HG03460 (cell line): ENCODE measurements at regions not wholly inside any gene's neighbourhood (a gene's known extent, or its start where the extent isn't known, plus 50 kb on each side); places are given as distances from the start of the nearest gene placed in this dataset.

Experiments
- ATAC-seq: cut with Tn5 transposase; IDR thresholded peaks from one replicate; pipeline ENCODE4 v1.9.1; 2021; ENCODE audit not compliant: unreplicated experiment

DNA sequence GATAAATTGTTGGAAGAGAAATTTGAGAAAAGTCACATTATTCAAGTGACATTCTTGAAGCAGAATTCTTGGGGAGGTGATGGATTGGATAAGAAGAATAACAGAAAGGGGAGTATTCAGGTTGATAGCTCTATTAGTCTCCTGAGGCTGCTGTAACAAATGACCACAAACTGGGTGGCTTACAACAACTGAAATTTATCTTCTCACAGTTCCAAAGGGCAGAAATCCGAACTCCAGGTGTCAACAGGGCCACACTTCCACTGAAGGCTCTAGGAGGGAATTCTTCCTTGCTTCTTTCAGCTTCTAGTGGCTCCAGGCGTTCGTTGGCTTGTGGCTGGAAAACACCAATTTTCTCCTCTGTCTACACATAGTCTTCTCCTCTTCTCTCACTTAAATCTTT, 99.8 kb downstream of the TES start:
- ATAC-seq = no peak

- ATAC-seq = no peak
Measured at GRCh38 chr7:116311259-116311658, 100.9 kb downstream of the TES start.

- ATAC-seq = no peak
Measured at GRCh38 chr7:116311816-116312471, 101.6 kb downstream of the TES start.

- ATAC-seq = no peak
Measured at GRCh38 chr7:116315293-116315692, 105.0 kb downstream of the TES start.

DNA sequence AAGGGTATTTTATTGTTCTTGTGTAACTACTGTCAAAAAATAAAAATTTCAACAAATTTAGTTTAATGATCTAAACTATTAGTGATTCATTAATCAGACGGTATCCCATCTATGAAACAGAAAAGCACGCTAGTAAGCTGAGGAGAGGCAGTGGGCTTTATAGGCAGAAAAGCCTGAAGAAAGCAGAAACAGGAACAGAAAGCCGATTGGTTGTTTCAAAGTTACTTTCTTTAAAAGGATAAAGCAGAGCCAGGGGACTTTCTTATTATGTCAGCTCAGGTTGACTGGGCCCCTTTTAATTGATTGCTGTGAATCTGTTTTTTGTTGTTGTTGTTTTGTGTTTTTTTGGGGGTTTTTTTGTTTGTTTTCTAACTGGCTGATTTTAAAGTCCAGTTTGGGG, 105.5 kb downstream of the TES start:
- no peak for ATAC-seq

DNA sequence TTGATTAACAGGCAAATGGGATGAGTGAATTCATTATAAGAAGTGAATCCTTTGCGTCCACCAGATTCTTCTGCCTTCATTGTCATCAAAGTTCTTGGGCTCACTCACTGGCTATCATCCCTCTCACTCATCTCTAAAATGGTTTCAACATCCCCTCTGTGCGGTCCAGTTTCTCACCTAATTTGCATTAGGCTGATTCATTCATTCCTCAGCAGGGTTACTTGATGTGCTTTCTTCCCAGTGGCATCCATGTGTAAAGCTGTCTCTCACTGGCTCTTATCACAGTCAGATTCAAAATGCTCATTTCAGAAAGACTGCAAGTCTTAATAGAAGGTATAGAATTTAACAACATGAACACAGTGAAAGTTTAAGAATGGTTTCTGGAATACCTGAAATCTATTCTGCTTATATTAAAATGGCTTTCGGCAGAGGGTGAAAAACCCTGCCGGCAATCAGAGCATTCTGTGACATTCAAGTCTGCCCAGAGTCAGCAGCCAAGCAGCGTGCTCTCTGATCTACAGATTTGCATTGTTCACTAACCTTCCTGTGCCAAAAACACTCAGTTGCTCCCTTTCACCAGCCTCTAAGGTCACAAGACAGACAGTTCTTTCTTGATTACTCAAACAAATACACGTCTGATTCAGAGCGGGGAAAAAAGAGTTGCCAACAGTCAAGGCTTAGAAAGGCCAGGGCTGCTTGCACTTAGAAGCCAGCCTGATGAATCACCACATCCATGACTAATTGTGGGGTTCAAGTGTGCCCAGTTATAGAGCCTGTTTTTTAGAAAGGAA, 106.7 kb downstream of the TES start:
- peak; percentile 92 for ATAC-seq

DNA sequence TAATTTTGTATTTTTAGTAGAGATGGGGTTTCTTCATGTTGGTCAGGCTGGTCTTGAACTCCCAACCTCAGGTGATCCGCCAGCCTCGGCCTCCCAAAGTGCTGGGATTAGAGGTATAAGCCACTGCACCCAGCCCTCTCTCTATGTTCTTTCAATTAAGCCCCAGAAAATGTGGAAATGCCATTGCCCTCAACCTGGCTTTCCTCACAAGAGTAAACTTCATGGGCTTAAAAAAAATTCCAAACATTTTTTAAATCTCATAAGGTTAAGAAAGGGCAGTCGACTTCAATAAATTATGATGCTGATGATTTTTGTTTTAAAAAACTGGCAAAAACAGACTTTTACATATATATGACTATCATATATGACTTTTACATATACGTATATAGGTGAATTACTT, 107.6 kb downstream of the TES start:
- ATAC-seq = no peak

DNA sequence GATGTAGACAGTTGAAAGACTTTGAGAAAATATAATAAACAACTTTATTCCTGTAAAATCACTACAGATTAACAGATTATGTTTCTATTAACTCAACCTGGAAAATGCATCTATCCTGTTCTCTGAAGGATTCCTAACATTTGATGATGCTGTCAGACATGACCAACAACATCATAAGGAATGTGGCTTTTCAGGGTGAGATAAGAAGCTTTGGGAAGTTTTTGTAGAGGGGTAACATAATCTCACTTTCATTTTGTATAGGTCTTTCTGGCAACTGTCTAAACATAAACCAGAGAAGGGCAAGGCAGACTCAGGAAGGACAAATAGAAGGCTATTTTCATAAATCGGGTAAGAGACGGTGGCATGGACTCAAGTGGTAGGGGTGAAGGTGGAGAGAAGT, 112.2 kb downstream of the TES start:
- no peak for ATAC-seq

DNA sequence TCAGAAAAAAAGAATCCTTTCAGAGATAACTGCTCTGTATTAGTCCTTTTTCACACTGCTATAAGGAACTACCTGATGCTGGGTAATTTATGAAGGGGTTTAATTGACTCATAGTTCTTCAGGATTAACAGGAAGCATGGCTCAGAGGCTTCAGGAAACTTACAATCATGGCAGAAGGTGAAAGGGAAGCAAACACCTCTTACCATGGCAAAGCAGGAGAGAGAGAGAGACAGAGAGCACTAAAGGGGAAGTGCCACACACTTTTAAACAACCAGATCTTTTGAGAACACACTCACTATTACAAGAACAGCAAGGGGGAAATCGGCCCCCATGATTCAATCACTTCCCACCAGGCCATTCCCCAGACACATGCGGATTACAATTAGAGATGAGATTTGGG, 114.2 kb downstream of the TES start:
- ATAC-seq = no peak

GRCh38 chr7:116325517-116325916, 115.2 kb downstream of the TES start:
- no peak for ATAC-seq

- ATAC-seq = no peak
Measured at GRCh38 chr7:116327135-116327534, 116.8 kb downstream of the TES start.

GRCh38 chr7:116327752-116328151, 117.4 kb downstream of the TES start:
- no peak for ATAC-seq

GRCh38 chr7:116328161-116328560, 117.8 kb downstream of the TES start:
- no peak for ATAC-seq

DNA sequence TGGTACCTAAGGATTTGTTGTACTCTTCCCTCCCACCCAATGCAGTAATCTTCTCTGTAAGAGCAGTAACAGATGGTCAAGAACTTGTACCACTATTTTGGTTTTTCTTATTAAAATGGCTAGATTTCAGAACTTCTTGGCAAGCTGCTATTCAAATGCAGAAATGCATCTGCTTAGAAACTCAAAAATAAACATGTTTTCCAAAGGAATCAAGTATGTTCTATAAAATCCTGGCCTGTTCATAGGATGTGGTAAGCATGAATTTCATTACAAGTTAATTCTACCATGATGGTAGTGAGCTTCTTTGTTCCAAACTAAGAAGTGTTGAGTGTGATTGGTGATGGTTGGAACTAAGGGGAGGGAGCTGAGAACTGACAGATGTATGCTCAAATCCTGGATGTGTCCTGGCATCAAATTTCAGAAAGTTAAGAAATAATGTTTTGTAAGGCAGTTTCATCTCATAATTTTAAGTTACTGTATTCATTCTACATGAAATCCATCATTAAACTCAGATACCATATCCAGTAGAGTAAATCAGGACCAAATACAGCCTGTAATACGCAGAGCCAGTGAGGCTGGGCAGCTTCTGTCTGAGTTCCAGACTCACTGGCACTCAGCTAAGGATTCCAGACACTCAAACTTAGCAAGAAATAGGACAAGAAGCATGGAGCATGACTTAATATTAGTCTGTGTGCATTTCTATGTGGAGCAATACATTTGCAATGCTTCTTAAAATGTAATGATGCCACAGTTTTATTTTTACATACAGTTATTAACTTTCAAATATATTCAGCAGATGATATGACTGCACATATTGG, 119.6 kb downstream of the TES start:
- ATAC-seq = no peak

DNA sequence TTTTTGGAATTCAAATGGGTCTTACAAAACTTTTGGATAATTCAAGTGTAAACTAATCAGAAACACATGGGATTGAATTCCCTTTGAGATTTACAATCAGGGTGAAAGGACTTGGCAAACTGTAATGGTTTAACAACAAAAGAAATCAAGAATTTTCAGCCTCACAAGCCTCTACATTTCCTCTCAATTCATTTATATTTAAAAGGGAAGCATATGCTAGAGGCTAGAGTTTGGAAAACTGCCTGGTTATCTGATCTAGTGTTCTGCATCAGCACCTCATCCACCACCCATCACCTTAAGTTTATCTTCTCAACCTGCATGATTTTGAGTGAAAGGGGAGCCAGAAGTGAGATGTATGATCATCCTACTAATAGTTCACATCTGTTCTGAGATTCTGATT, 120.7 kb downstream of the TES start:
- ATAC-seq = no peak

- ATAC-seq = no peak
Measured at GRCh38 chr7:116332766-116333165, 122.4 kb downstream of the TES start.

DNA sequence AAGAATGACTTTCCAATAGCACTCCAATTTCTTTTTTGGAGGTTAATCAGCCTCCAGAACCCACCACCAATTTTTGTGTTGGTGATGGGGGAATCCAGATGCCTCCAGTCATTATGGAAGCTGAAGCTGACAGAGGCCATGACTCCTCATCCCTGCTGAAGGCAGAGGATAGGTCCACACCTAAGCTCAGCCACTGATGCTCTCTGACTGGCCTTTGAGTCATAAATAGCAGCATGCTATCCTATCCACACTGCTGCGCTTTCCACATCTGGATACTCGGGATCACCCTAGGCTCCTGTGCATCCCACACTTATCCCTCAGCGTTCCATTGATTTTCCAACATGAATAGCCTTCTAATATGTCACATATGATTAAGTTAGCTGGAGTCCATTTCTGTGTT, 124.2 kb downstream of the TES start:
- ATAC-seq = no peak

GRCh38 chr7:116337018-116337417, 126.7 kb downstream of the TES start:
- ATAC-seq = no peak

DNA sequence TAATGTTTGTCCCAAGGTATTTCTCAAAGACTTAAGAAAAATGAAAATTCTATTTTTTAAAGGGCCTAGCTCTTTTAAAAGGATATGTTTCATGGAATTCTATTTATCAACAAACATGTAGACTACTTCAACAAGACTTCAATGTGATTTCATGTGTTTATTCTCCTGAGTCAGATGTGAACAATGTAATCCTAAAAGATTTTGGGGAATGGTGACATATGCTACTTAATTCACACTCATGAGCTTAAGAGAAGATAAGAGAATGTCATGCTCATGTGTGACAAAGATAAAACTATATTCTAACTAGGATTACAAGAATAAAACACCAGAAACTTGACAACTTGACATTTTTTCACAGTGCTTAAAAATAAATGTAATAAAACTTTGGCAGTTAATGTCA, 127.5 kb downstream of the TES start:
- no peak for ATAC-seq

DNA sequence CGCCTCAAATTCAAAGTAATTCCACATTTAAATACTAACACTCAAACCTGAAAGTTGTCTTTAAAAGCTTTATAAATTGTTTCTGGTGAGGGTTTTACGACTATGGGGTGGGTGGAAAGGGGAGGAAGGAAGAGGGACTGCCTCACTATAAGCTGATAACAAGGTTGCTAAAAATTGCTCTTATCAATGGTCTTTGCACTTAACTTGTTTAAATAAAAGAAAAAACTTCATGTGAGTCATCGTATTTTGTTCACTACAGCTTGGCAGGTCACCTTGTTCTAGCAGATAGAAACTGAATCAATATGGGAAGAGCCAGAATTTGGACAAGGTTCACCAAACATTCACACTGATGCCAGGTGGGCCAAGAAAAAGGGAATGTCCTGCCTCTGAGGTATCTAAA, 129.2 kb downstream of the TES start:
- no peak for ATAC-seq

- no peak for ATAC-seq
Measured at GRCh38 chr7:116340201-116340847, 130.0 kb downstream of the TES start.
